Activated naive CD4-positive, alpha-beta T cell treated with anti-CD3 and anti-CD28 coated beads for 36 hours (primary cell): ENCODE measurements at regions not wholly inside any gene's neighbourhood (a gene's known extent, or its start where the extent isn't known, plus 50 kb on each side); places are given as distances from the start of the nearest gene placed in this dataset.

Experiments used
- CTCF ChIA-PET: fragments of 350-600 bp; sonication (Branson Sonifier 250); formaldehyde crosslinking; loops from one replicate; lab custom pipeline; 2021; ENCODE audit warnings: antibody characterized with exemption; lab: Charles Lee
- DNase-seq: peaks from one replicate; pipeline ENCODE4 v3.0.0-alpha.2; 2020
- H3K27ac Mint-ChIP-seq: one replicate; pipeline ENCODE4 v1.8.0; 2021; ENCODE audit warnings: mild to moderate bottlenecking, mixed read lengths
- H3K27me3 Mint-ChIP-seq: one replicate; pipeline ENCODE4 v1.8.0; 2021; ENCODE audit warnings: low read depth, mixed read lengths
- H3K36me3 Mint-ChIP-seq: one replicate; pipeline ENCODE4 v1.8.0; 2021; ENCODE audit warnings: low read depth, mixed read lengths
- H3K4me1 Mint-ChIP-seq: one replicate; pipeline ENCODE4 v1.8.0; 2021; ENCODE audit warnings: low read depth, mixed read lengths
- H3K4me3 Mint-ChIP-seq: one replicate; pipeline ENCODE4 v1.8.0; 2021; ENCODE audit warnings: mild to moderate bottlenecking, moderate library complexity, mixed read lengths
- H3K9me3 Mint-ChIP-seq: one replicate; pipeline ENCODE4 v1.8.0; 2021; ENCODE audit warnings: mixed read lengths
- intact Hi-C: fragments of 100-400 bp; cut with micrococcal nuclease; formaldehyde crosslinking; loops from one replicate; pipeline ENCODE4 v1.15.1; 2023

GRCh38 chr11:105193260-105193659, 53.7 kb upstream of the CARD18 start:
- Mint-ChIP-seq H3K36me3 (no peaks in the 10 kb centered on the region), H3K4me1 (no peaks in the 10 kb centered on the region), H3K9me3 (no peaks in the 10 kb centered on the region), H3K4me3 (no peak overlapping the region), H3K27me3 (peaks cover 6% of the 10 kb centered on the region), H3K27ac (no peak overlapping the region)
- intact Hi-C loops: no loop called here
- no peak for DNase-seq
- CTCF ChIA-PET: no interaction called here

GRCh38 chr11:105192115-105192514, 52.5 kb upstream of the CARD18 start:
- DNase-seq: no peak
- H3K4me3 Mint-ChIP-seq: no peak overlapping the region
- peaks cover 6% of the 10 kb centered on the region for H3K27me3 Mint-ChIP-seq
- no peaks in the 10 kb centered on the region for H3K9me3 Mint-ChIP-seq
- CTCF ChIA-PET: no interaction called here
- intact Hi-C loops: no loop called here
- H3K27ac Mint-ChIP-seq: no peak overlapping the region
- no peaks in the 10 kb centered on the region for H3K36me3 Mint-ChIP-seq
- no peaks in the 10 kb centered on the region for H3K4me1 Mint-ChIP-seq

- DNase-seq: no peak
- peaks cover 6% of the 10 kb centered on the region for H3K27me3 Mint-ChIP-seq
- CTCF ChIA-PET: no interaction called here
- H3K4me3 Mint-ChIP-seq: no peak overlapping the region
- H3K4me1 Mint-ChIP-seq: no peaks in the 10 kb centered on the region
- no peak overlapping the region for H3K27ac Mint-ChIP-seq
- no peaks in the 10 kb centered on the region for H3K36me3 Mint-ChIP-seq
- intact Hi-C loops: no loop called here
- H3K9me3 Mint-ChIP-seq: no peaks in the 10 kb centered on the region
Observed at GRCh38 chr11:105189581-105189980, 50.0 kb upstream of the CARD18 start.
